Uterus (tissue), 3 donors: ENCODE measurements at regions not wholly inside any gene's neighbourhood (a gene's known extent, or its start where the extent isn't known, plus 50 kb on each side); places are given as distances from the start of the nearest gene placed in this dataset.

ENCODE experiments used
- DNase-seq, 2 donors: peaks; one replicate each; pipeline ENCODE4 v3.0.0-alpha.2; 2019 to 2020
- H3K27ac ChIP-seq, 2 donors: fragments of 200-600 bp; sonication (generic); 1 replicate in 1 of 2; 2 replicates in 1 of 2; pipeline ENCODE4 v1.5.1; 2016 to 2018
- H3K27me3 ChIP-seq, 2 donors: fragments of 200-600 bp; sonication (generic); one replicate each; pipeline ENCODE4 v1.5.1; 2018 to 2019; ENCODE audit warnings: control low read depth in 1 of 2
- H3K36me3 ChIP-seq, 2 donors: fragments of 200-600 bp; sonication (generic); one replicate each; pipeline ENCODE4 v1.5.1; 2019; ENCODE audit warnings: control low read depth in 1 of 2
- H3K4me1 ChIP-seq, 2 donors: fragments of 200-600 bp; sonication (generic); one replicate each; pipeline ENCODE4 v1.5.1; 2018 to 2019; ENCODE audit warnings: control low read depth in 1 of 2
- H3K4me3 ChIP-seq, 2 donors: fragments of 200-600 bp; sonication (generic); 1 replicate in 1 of 2; 2 replicates in 1 of 2; pipeline ENCODE4 v1.5.1; 2018 to 2019; ENCODE audit warnings: mild to moderate bottlenecking in 1 of 2
- H3K9me3 ChIP-seq, 2 donors: fragments of 200-600 bp; sonication (generic); one replicate each; pipeline ENCODE4 v1.5.1; 2019; ENCODE audit warnings: control low read depth in 1 of 2
- POLR2A ChIP-seq, 2 donors: fragments of 450-650 bp; IDR thresholded peaks; one replicate each; pipeline ENCODE4 v1.6.1; 2016; ENCODE audit warnings: antibody characterized with exemption in 2 of 2, mild to moderate bottlenecking in 1 of 2, moderate library complexity in 1 of 2
- intact Hi-C: fragments of 100-400 bp; cut with DNase I; formaldehyde crosslinking; loops from one replicate; pipeline ENCODE4 v1.15.1; 2023; ENCODE audit warnings: low total_unique reads
- TF ChIP-seq, protein P1 (sequence below), 4 experiments: fragments of 200-600 bp in 2 of 4; fragments of 450-650 bp in 2 of 4; sonication (generic) in 2 of 4; IDR thresholded peaks; one replicate each; pipeline ENCODE4 v1.5.1; 2016 to 2019; ENCODE audit warnings: antibody characterized with exemption in 4 of 4, mild to moderate bottlenecking in 2 of 4, moderate library complexity in 1 of 4
- donor health status: DM: yes; HTN: yes; CAD: no.

- H3K36me3 ChIP-seq: no peaks in the 10 kb centered on the region
- H3K9me3 ChIP-seq: no peaks in the 10 kb centered on the region
- no peak for DNase-seq
Observed at GRCh38 chr17:13346081-13346533, 255.6 kb downstream of the HS3ST3A1 start.

DNA sequence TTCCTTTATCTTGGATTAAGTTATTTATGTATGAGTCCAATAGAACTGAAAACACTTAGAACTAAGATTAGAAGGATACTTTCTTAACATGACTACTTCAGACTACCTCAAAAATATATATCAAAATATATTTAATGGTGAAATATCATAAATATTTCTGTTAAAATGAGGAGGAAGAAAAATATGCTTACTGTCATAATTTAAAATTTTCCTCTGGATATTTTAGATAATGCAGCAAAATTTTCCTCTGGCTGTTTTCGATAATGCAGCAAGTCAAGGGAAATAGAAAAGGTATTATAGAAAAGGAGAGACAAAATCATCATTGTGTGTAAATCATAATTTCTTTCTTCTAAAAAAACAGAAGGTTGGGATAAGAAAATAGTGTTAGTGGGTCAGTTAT is 263.3 kb downstream of the HS3ST3A1 start:
- no peak overlapping the region for H3K27ac ChIP-seq
- DNase-seq: no peak
- TF ChIP-seq, protein P1, sequence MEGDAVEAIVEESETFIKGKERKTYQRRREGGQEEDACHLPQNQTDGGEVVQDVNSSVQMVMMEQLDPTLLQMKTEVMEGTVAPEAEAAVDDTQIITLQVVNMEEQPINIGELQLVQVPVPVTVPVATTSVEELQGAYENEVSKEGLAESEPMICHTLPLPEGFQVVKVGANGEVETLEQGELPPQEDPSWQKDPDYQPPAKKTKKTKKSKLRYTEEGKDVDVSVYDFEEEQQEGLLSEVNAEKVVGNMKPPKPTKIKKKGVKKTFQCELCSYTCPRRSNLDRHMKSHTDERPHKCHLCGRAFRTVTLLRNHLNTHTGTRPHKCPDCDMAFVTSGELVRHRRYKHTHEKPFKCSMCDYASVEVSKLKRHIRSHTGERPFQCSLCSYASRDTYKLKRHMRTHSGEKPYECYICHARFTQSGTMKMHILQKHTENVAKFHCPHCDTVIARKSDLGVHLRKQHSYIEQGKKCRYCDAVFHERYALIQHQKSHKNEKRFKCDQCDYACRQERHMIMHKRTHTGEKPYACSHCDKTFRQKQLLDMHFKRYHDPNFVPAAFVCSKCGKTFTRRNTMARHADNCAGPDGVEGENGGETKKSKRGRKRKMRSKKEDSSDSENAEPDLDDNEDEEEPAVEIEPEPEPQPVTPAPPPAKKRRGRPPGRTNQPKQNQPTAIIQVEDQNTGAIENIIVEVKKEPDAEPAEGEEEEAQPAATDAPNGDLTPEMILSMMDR (IDR thresholded peaks at IDR 0.05): no peak
- TF ChIP-seq POLR2A (IDR thresholded peaks at IDR 0.05): no peak
- H3K4me3 ChIP-seq: no peak overlapping the region
- H3K27me3 ChIP-seq: peaks cover 0 to 5% of the 10 kb centered on the region in 2 donors
- no peaks in the 10 kb centered on the region for H3K9me3 ChIP-seq
- H3K36me3 ChIP-seq: no peaks in the 10 kb centered on the region
- H3K4me1 ChIP-seq: no peaks in the 10 kb centered on the region
- intact Hi-C loops: no loop called here

More at GRCh38 chr17:13346081-13346533, 255.6 kb downstream of the HS3ST3A1 start:
- no peaks in the 10 kb centered on the region for H3K4me1 ChIP-seq
- no peaks in the 10 kb centered on the region for H3K27me3 ChIP-seq
- intact Hi-C loops: no loop called here
- no peak overlapping the region for H3K4me3 ChIP-seq
- no peak overlapping the region for H3K27ac ChIP-seq
- TF ChIP-seq POLR2A (IDR thresholded peaks at IDR 0.05): no peak
- TF ChIP-seq, protein P1 (IDR thresholded peaks at IDR 0.05): no peak

GRCh38 chr17:13337864-13338371 is 263.8 kb downstream of the HS3ST3A1 start:
- Histone ChIP-seq H3K36me3 (no peaks in the 10 kb centered on the region), H3K27me3 (peaks cover 0 to 5% of the 10 kb centered on the region in 2 donors), H3K4me3 (no peak overlapping the region), H3K9me3 (no peaks in the 10 kb centered on the region), H3K4me1 (no peaks in the 10 kb centered on the region), H3K27ac (no peak overlapping the region)
- no peak for TF ChIP-seq POLR2A (IDR thresholded peaks at IDR 0.05)
- TF ChIP-seq, protein P1 (IDR thresholded peaks at IDR 0.05): peak; percentile 49 to 65 (median 62)
- intact Hi-C loops: no loop called here
- no peak for DNase-seq

- DNase-seq: no peak
- Histone ChIP-seq H3K4me3 (no peak overlapping the region), H3K9me3 (no peaks in the 10 kb centered on the region), H3K4me1 (no peaks in the 10 kb centered on the region), H3K27me3 (peaks cover 0 to 5% of the 10 kb centered on the region in 2 donors), H3K36me3 (no peaks in the 10 kb centered on the region), H3K27ac (no peak overlapping the region)
- TF ChIP-seq, protein P1 (IDR thresholded peaks at IDR 0.05): no peak
- TF ChIP-seq POLR2A (IDR thresholded peaks at IDR 0.05): no peak
- intact Hi-C loops: no loop called here
Observed at GRCh38 chr17:13337151-13337550, 264.6 kb downstream of the HS3ST3A1 start.

- H3K27ac ChIP-seq: no peak overlapping the region
- intact Hi-C loops: no loop called here
- no peak overlapping the region for H3K4me3 ChIP-seq
- no peaks in the 10 kb centered on the region for H3K36me3 ChIP-seq
- H3K27me3 ChIP-seq: no peaks in the 10 kb centered on the region
- no peaks in the 10 kb centered on the region for H3K4me1 ChIP-seq
- no peak for DNase-seq
- no peaks in the 10 kb centered on the region for H3K9me3 ChIP-seq
- TF ChIP-seq, protein P1 (IDR thresholded peaks at IDR 0.05): no peak
- no peak for TF ChIP-seq POLR2A (IDR thresholded peaks at IDR 0.05)
Observed at GRCh38 chr17:13334374-13334773, 267.4 kb downstream of the HS3ST3A1 start.
